HG03135 (cell line): ENCODE measurements at regions not wholly inside any gene's neighbourhood (a gene's known extent, or its start where the extent isn't known, plus 50 kb on each side); places are given as distances from the start of the nearest gene placed in this dataset.
A peak's percentile ranks its signal among the peaks of the same experiment; 100 is the strongest.

Experiments
- ATAC-seq: cut with Tn5 transposase; IDR thresholded peaks from one replicate; pipeline ENCODE4 v1.9.1; 2021; ENCODE audit warnings: mild to moderate bottlenecking, moderate library complexity; ENCODE audit not compliant: unreplicated experiment

DNA sequence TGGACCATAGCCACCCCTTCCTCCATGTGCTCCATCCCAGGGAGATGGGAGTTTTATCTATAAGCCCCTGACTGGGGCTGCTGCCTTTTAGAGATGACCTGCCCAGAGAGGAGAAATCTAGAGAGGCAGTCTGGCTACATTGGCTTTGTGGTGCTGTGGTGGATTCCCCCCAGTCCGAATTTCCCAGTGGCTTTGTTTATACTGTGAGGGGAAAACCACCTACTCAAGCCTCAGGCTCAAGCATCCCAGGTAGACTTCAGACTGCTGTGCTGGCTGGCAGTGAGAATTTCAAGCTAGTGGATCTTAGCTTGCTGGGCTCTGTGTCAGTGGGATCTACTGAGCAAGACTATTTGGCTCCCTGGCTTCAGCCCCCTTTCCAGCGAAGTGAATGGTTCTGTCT is 1195.7 kb upstream of the PCDH20 start:
- no peak for ATAC-seq

DNA sequence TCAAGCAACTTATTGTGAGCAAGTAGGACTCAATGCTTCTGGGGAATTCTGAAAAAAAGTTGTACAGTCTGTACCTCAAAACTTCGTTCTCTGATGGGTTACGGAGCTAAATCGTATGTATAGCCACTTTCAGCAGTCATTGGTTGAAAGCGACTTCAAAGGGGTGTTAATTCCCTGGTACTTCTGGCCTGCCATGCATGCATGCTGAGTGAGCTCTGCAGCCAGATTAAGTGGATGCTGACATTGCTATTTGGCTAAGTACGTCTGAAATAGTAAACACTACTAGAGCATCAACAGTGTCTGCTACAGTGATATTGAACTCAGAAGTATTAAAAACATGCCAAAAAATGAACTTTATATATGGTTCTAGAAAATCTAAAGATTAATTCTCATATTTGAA is 1183.1 kb upstream of the PCDH20 start:
- no peak for ATAC-seq

DNA sequence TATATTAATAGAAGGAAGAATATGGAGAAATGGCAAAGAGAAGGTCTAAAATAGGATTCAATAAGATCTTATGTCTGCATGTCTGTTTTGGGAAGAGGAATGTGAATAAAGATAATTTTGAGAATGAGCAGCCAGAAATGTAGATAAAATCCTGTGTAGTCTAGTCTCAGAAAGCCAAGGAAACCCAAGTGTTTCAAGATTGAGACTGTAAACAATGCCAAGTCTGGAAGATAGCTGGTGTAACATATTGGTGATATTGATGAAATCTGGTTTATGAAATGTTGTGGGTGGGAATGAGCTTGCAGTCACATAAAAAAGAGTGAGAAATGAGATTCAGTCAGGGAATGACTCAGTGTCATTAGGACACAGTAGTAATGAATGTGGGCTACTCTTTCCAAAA is 1180.3 kb upstream of the PCDH20 start:
- ATAC-seq, result no peak

DNA sequence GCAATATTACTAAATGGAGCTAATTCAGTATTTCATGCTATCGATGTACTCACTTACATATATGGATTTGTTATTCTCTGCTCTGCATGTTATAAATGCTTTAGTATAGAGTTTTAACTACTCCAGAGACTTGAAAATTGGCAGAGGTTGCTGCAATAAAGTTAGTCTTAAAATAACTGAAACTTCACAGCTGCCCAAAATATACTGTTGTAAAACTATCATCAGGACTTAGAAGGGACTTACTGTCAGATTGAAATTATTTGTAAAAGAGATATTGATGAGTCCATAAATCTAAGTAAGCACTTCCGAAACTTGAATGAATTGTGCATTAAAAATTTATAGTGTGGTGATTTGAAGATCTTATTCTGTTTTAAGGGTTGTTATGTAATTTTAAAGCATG is 1178.2 kb upstream of the PCDH20 start:
- no peak for ATAC-seq

DNA sequence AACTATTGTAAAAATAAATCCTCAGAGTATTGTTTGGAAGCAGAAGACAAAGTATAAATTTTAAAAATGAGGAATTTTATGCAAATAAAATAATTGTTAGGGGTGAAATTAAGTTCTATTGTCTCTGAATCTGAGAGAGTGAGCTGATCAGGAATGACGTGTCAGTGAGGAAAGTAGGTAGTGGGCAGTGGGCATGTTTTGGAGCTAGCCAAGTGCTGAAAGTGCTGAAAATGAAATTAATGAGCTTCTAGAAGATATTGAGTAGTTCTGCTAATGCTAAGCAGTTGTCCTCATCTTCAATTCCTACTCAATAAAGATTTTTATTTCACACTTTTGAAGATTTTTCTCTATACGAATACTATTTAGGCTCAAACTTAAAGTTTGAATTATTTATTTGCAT is 1167.8 kb upstream of the PCDH20 start:
- ATAC-seq, result no peak

DNA sequence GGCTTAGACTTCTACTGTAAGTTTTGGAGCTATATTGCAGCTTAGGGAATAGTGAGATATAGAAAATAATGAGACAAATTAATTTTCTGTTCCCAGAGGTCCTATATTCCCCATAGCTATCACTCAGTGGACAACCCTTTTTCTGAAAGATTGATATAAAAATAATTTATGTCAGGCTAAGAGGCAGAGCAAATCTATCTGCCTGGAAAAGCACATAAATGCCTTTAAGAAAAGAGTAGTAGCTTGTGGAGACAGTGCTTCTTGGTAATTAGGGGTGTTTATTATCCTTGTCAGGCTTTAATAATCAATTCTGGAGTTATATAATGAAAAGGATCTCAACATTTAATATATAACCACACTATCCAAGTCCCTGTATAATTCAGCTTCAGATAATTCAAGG is 1162.8 kb upstream of the PCDH20 start:
- no peak for ATAC-seq

DNA sequence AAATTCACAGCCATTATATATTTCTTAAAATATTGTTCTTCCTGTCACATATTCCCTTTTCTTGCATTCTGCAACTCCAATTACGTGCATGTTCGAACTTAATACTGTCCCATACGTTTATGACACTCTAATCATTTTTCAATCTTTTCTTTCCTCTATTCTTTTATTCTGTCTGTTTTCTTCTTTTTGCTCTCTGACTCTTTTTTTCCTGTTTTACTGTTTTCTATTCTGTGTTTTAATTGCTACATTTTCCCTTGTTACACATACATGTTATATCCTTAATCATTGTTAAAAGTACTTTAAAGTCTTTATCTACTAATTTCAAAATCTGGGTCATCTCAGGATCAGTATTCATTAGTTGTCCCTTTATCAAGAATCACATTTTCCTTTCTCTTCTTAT is 1149.1 kb upstream of the PCDH20 start:
- ATAC-seq, result no peak

DNA sequence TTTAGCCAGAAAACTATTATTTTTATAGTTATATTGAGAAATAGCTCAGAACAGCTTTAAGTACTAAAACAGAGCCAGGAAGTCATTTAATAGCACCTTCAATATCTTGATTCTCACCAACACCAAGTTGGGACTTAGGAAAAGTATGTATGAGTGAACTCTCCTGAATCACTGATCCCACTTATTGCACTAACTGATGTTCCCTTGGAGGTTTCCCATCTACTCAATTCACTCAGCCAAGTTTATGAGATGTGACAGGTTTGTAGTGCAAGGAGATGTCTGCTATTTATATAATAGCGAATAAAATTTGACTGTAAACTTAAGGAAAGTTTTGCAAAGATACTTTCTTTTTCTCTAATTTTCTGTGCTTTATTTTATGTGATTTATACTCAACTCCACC is 1147.6 kb upstream of the PCDH20 start:
- ATAC-seq, result no peak

DNA sequence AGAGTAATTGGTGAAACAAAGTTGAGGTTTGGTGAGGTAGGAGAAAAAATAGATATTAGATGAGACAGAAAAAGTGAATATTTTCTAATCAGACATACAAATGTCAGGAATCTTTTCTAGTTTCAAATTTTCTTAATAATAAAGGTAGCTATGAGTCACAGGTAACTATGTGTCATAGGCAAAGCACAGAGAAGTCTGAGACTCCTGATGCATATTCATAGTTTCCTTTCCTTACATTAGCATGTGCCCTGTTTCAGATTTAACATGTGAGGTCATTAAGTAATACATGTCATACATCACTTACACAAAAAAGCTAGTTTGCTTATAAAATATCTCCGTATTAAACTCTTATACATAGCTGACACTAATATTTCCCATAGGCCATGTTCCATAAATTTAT is 1141.3 kb upstream of the PCDH20 start:
- no peak for ATAC-seq

DNA sequence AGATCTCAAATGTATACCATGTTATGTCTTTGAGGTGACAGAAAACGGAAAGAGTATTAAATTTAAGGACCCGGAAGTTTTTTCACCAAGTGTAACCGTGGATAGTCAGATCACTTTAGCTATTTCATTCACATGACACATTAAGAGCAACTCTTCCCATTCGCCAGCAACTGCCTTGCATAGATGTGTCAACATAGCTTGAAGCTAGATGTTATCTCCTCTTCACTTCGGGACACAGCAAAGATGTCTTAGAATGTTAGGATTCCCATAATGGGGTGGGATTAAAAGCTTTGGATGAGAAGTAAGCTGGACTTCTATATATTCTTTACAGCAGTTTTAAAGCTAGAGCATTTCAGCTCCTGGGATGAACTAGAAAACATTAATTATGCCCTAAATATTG is 1135.9 kb upstream of the PCDH20 start:
- ATAC-seq, result no peak

DNA sequence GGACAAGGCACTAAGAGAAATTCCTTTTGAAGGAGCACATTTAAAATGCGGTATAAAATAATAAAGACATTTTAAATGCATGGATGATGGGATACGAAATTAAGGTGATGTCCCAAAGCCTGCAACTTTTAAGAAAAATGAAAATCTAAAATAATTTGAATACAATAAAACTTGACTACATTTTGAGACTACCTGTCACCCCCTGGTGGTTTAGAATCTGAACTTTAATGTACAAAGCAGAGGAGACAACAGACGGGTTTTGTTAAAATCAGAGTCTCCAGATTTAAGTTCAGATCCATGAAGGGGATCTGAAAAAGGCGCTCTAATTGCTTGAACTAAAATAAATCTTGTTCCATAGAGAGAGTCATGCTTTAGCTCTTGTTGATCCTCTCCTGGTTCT is 1129.3 kb upstream of the PCDH20 start:
- no peak for ATAC-seq

DNA sequence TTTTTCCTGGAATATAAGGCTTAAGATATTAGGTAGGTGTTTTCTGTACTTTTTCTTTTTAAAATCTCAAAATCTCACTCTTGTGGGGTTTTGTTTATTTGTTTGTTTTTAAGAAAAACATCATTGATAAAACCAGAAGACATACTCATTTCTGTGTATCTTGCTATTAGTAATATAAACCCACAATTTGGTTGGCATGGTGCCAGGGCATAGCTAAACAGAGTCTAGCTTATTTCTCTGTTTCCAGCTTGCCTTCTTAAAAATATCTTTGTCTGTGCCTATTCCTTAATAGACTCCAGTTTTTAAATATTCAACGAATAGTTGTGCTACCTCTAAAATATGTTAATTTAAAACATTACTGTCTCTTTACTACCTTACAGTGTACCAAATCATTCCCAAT is 1121.9 kb upstream of the PCDH20 start:
- ATAC-seq, result no peak

DNA sequence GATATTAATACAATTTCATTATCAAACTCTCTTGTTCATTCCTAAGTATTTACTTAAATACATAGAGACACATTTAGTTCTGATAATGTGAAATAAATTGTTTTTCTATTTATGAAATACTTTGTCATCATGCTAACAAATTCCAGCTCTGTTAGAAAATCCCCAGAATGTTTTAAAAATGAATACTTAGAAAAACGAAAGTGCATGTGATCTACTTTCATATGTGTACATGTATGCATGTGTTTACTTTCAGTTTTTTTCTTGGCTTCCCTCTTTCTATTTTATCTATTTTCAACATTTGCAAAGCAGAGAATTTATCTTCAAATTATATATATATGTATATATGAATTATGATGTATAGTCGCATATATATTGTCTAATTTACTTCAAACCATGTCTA is 1110.0 kb upstream of the PCDH20 start:
- no peak for ATAC-seq

DNA sequence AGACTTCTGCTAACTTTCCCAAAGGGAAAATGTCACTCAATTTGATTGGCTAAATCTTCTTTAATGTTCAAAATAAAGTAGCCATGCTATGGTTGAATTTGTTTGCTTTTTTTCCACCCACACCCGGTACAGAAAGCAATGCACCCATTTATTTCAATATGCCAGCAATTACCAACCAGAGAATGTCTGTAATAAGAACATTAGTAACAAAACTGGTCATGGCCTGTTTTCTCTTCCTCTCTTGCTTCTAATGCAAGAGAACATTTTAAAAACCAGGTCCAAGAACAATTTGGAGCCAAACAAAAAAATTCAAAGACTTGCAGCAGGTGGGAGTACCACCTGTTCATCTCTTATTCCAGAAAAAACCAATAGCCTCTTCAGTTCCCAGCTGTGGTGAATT is 1108.8 kb upstream of the PCDH20 start:
- peak; percentile 48 for ATAC-seq

DNA sequence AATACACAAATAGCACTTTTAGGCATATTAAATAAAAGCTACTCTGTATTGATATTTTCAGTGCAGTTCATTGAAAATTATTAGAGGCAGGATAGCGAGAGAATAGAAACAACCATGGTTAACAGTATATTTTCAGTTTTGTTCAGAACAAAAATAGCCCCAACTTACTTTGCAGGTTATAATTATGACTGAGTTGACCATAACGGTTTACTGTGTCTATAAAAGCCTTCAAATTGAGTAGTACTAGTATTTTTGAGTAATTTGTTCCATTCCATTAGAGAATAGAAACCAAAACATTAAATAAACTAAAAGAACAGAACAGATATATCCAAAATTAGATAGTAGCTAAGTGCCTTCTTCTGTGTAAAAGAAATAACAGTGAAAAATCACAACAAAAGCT is 1108.4 kb upstream of the PCDH20 start:
- peak; percentile 85 for ATAC-seq

DNA sequence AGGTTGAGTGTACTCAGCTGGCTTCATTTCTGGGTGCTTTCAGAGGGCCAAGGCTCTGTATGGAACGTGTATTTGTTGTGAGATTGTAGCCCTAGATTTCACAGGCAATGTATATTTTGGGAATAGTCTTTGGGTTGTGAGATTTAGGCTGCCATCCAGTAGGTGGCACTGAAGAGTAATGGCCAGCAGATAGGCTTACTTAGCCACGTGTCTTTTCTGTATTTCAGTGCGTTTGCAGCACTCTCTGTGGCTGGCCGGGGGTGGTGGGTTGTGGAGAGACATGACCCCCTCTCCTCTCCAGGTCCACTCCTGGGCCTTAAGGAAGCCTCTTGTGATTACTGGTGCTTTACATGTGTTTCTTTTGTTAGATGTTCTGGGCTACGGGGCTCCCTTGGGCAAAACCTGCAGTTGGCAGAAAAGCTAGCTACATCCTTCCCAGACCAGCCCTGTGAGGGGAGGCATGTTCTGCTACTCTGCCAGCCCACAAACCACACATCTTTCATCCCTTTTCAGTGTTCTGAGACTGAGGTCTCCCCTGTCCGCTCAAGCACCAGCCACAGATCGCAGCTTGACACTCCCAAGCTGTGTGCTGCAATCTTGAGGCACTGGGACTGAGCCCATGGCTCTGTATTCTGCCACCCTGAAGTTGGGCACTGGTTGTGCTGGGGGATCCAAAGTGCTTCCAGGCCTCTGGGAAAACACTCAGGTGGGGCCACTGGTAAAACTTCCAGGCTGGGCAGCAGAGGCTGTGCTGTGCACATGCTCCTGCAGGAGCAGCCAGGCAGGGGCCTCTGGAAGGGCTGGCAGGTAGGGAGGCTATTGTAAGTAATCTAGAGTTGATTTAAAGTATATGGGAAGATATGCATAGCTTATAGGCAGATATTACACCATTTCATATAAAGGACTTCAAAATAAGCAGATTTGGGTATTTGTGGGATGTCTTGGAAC is 1096.8 kb upstream of the PCDH20 start:
- peak; percentile 94 for ATAC-seq

DNA sequence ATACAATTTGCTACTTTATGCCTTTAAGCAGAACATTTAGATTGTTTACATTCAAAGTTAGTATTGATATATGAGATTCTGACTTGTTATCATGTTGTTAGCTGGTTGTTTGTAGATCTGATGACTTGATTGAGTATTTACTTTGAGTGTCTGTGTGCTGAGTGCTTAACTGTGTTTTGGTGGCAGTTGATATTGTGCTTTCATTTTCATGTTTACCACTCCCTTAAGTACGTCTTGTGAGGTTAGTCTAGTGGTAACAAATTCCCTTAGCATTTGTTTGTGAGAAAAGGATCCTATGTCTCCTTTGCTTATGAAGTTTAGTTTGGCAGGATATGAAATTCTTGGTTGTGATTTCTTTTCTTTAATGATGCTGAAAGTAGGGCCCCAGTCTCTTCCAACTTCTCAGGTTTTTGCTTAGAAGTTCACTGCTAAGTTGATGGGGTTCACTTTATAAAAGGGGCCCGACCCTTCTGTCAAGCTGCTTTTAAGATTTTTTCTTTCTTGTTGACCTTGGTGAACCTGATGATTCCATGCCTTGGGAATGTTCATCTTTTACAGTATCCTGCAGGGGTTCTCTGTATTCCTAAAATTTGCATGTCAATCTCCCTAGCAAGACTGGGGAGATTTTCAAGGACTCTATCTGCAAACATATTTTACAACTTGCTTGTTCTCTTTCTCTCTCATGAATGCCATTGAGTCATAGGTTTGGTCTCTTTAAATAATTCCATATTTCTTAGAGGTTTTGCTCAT is 1095.4 kb upstream of the PCDH20 start:
- no peak for ATAC-seq

DNA sequence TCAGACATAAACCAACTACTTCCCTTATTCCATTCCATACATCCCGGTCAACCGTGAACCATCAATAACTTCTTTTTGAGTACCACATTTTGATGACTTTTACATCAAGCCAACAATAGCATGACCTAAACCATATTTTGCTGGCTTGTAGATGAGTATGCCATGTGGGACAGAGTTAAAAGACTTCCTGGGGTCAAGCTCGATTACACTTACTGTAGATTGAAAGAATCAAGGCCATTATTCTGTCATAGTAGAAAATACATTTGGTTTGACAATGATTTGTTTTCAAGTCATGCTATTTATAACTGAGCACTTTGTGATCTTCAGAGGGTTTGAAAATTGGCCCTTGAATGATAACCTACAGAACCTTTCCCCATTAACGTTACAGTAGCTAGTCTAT is 1086.9 kb upstream of the PCDH20 start:
- no peak for ATAC-seq

DNA sequence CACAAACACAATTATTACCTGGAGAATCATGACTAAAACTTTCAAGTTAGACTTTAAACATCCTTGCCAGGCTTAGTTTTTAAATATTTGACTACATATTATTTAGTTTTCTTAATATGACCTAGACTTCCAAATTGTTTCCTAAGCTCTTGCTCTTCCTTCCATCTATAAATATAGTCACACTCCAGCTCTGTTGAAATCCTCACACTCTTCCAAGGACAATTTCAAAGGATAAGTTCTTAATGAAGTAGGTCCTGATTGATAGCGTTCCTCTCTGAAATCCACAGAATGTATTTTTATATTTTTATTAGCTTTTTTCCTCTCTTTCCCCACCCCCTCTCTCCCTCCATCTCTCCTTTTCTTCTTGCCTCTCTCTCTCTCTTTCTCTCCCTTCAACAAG is 1074.1 kb upstream of the PCDH20 start:
- ATAC-seq, result no peak

DNA sequence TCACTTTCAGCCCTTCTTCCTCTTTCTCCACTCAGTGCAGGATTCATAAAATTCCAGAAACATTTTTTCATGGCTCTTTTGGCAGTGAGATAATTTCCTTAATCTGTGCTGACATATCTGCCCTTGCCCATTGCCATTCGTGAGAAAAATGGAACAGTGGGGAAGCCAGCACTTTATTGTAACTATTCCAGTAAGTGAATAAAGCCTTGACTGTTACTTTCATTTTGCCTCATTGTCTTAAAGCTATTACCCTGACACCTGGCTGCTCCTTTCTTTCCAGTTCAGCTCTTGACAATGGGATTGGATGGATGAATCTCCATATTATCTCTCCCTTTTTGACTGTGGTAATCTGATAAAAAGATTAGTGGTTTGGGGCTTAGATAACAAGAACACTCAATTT is 1068.1 kb upstream of the PCDH20 start:
- no peak for ATAC-seq

DNA sequence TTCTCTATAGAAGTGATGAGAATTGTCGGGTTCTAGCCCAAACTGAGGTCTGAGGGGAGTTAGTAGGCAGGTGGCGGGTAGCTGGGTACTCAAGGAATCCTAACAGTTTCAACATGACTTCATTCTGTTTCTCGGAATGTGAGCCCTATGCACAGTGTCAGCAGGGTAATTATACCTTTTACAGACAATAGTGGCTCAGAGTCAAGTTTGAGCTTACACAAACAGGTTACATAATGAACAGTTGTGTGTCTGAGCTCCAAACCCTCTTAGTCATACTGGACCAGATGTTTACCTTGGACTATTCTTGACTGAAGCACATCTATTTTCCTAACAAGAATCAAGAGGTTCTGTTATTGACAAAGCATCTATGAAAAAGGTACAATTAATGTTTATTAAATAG is 1066.7 kb upstream of the PCDH20 start:
- ATAC-seq, result no peak

DNA sequence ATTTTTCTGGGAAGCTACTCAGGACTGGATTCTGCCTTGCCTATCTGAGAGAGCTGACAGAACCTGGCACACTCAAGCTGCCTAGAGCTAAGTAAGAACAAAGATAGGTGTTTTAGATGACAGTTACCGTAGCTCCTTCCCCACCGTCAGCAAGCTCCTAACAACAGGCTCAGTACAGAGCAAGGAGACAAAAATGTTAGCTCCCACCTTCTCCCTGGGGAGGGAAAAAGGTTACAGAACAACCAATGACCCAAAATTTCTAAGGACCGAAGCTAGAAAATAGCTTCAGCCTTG is 1058.2 kb upstream of the PCDH20 start:
- ATAC-seq, result no peak
